ENCODE measurements at regions not wholly inside any gene's neighbourhood (a gene's known extent, or its start where the extent isn't known, plus 50 kb on each side); places are given as distances from the start of the nearest gene placed in this dataset.
A peak's percentile ranks its signal among the peaks of the same experiment; 100 is the strongest.
"Not testable (repeated sequence)": the region's sequence is repeated elsewhere in the genome, so short reads cannot be mapped to it uniquely, and the experiment has no call there.

DNA sequence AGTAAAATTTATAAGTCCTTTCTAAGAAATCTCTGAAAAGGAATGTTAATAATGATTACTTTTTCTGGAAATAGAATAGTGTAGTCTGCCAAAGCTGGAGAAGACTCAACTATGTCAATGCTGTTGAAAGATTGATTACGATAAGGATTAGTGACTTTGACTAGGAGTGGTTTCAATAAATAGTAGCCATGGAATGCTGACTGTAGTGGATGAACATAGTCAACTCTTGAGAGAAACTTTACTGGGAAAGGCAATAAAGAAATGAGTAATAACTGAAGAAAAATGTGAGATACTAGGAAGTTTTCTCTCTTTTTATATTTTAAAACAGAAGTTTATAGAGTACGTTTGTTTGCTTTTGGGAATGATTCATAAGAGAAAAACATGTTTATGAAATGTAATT lies 105.0 kb upstream of the CDK13 start:
- TF ChIP-seq CTCF (IDR thresholded peaks at IDR 0.05; ENCODE audit: low read depth, low read length), result no peak
- no peak for DNase-seq (ENCODE audit: extremely low read depth, low read depth)

GRCh38 chr7:39847227-39847626 lies 102.8 kb upstream of the CDK13 start:
- TF ChIP-seq CTCF (IDR thresholded peaks at IDR 0.05; ENCODE audit: low read depth, low read length), result no peak

GRCh38 chr7:39851466-39852045 lies 98.5 kb upstream of the CDK13 start:
- no peak for TF ChIP-seq CTCF (IDR thresholded peaks at IDR 0.05; ENCODE audit: low read depth, low read length)
- DNase-seq (ENCODE audit: extremely low read depth, low read depth), result no peak

More at GRCh38 chr7:39847227-39847626, 102.8 kb upstream of the CDK13 start:
- DNase-seq (ENCODE audit: extremely low read depth, low read depth), result no peak

DNA sequence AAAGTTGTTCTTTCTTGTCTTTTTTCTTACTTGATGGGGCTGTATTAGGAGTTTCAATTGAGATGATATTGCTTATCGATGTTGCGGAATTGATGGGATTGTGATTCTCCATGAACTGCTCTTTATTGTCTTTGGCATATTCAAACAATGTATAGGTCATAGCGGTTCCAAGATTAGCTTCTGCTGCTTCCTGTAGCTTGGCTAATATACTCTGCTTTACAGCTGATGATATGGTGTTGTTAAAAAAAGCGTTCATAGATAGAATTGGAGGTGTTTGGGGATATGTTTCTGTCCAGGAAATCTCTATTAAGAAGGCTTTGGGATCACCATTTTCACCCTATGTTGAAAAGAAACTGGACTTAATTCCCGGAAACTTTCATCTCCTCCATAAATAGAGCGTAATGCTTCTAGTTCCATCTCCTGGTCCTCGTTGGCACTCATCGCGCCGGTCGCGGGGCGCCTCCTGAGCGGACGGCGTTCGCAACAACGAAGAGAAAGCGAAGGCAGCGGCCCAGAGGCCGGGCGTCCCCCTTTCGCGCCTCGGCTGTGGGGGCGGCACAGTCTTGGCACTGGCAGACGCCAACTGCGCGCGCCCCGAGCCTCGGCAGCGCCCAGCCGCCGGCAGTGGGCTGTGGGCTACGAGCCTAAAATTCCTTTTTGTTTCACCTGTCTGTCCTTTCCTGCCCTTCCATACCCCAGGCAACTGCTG lies 95.3 kb upstream of the CDK13 start:
- not testable (repeated sequence) for DNase-seq (ENCODE audit: extremely low read depth, low read depth)

DNA sequence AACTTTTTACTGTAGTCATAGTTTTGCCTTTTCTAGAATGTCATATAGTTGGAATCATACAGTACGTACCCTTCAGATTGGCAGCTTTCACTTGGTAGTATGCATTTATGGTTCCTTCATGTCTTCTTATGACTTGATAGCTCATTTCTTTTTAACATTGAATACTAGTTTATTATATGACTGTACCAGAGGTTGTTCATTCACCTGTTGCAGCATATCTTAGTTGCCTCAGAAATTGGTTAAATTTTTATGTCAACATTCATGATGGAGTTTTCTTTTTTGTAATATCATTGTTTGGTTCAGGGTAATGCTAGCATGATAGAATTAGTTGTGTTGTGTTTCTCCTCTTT lies 94.8 kb upstream of the CDK13 start:
- no peak for TF ChIP-seq CTCF (IDR thresholded peaks at IDR 0.05; ENCODE audit: low read depth, low read length)
- no peak for DNase-seq (ENCODE audit: extremely low read depth, low read depth)

DNA sequence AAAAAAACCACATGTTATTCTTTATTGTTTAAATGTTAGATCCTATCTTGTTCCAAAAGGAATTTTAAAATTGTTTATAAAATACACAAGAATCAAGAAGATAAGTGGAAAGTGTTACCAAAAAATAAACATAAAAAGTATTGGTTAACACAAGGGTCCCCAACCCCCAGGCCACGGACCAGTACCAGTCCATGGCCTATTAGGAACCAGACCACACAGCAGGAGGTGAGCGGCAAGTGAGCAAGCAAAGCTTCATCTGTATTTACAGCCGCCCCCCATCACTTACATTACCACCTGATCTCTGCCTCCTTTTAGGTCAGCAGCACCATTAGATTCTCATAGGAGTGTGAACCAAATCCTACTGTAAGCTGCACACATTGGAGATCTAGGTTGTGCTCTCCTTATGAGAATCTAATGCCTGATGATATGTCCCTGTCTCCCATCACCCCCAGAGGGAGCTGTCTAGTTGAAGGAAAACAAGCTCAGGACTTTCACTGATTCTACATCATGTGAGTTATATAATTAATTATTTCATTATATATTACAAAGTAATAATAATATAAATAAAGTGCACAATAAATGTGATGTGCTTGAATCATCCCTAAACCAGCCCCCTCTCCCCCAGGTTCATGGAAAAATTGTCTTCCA lies 86.3 kb upstream of the CDK13 start:
- not testable (repeated sequence) for DNase-seq (ENCODE audit: extremely low read depth, low read depth)

DNA sequence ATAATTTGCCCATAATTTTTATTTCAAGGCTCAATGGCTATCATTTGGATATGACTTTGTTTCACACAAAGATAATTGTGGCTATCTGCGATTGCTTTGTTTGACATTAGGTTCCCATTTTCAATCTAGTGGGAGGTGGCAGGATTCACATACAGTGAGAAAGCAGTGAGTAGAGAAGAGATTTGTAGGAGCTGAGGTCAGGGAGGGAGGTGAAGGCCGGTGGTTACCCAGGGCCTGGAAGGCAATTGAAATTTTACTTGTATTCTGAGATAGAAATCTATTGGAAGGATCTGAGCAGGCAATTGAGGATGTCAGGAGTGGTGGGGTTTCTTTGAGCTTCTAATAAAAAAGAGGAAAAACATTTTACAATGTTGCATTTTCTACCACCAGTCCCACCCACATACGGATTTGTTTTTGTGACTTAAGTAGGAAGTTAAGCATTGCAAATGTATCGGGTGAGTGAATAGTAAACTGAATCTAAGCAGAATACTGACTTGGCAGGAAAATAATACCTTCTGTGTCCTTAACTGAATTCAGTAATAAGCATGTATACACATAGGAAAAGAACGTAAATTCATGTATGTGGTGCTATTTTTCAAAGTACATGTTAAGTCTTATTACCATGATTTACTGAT lies 80.1 kb upstream of the CDK13 start:
- DNase-seq (ENCODE audit: extremely low read depth, low read depth), result not testable (repeated sequence)

GRCh38 chr7:39871610-39872009 lies 78.4 kb upstream of the CDK13 start:
- not testable (repeated sequence) for DNase-seq (ENCODE audit: extremely low read depth, low read depth)

DNA sequence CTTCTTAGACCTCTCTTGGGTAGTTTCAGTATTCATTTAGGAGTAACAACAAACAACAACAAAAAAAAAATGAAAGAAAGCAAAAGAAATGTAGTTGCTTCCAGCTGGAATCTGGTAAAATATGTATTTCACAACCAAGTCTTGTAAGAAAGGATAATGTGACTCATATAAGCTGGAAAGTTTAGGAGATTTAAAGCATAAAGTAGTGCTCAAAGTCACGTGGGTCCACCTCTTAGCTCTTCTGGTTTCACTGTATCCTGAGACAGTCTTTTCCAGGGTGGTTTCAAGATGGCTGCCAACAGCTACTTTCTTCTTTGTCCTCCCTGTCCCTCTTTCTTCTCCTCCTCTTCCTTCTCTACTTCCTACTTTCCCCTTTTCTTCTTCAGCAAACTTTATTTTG lies 69.5 kb upstream of the CDK13 start:
- TF ChIP-seq CTCF (IDR thresholded peaks at IDR 0.05; ENCODE audit: low read depth, low read length), result no peak
- peak; percentile 4 for DNase-seq (ENCODE audit: extremely low read depth, low read depth)
